NK-92 treated with Interleukin-12 subunit alpha and Interleukin-12 subunit beta, amount 100 ng/mL, for 24 hours (cell line): ENCODE measurements at regions not wholly inside any gene's neighbourhood (a gene's known extent, or its start where the extent isn't known, plus 50 kb on each side); places are given as distances from the start of the nearest gene placed in this dataset.
"Not testable (repeated sequence)": the region's sequence is repeated elsewhere in the genome, so short reads cannot be mapped to it uniquely, and the experiment has no call there.

Source experiments
- DNase-seq: peaks from one replicate; lab custom pipeline; 2025; lab: John Stamatoyannopoulos, UW

GRCh38 chr1:184183919-184184318 is 132.4 kb downstream of the TSEN15 start:
- DNase-seq: no peak

- DNase-seq: not testable (repeated sequence)
These were observed 133.1 kb downstream of the TSEN15 start for GRCh38 chr1:184184614-184185013.

- DNase-seq: no peak
These were observed 133.8 kb downstream of the TSEN15 start for GRCh38 chr1:184185347-184185746.

- no peak for DNase-seq
These were observed 134.6 kb downstream of the TSEN15 start for GRCh38 chr1:184186167-184186566.

GRCh38 chr1:184187097-184187496 is 135.6 kb downstream of the TSEN15 start:
- DNase-seq: no peak

- DNase-seq: no peak
These were observed 136.5 kb downstream of the TSEN15 start for GRCh38 chr1:184188037-184188436.

- DNase-seq: no peak
These were observed 137.8 kb downstream of the TSEN15 start for GRCh38 chr1:184189361-184189760.

GRCh38 chr1:184190616-184191015 is 139.1 kb downstream of the TSEN15 start:
- DNase-seq: no peak

GRCh38 chr1:184191181-184191621 is 139.7 kb downstream of the TSEN15 start:
- no peak for DNase-seq

GRCh38 chr1:184192796-184193195 is 141.3 kb downstream of the TSEN15 start:
- DNase-seq: no peak

- DNase-seq: no peak
These were observed 141.9 kb downstream of the TSEN15 start for GRCh38 chr1:184193451-184193850.

- no peak for DNase-seq
These were observed 142.7 kb downstream of the TSEN15 start for GRCh38 chr1:184194236-184194635.

- not testable (repeated sequence) for DNase-seq
These were observed 144.2 kb downstream of the TSEN15 start for GRCh38 chr1:184195722-184196121.

- DNase-seq: no peak
These were observed 146.3 kb downstream of the TSEN15 start for GRCh38 chr1:184197831-184198230.

GRCh38 chr1:184199036-184199435 is 147.5 kb downstream of the TSEN15 start:
- DNase-seq: no peak

- DNase-seq: no peak
These were observed 148.0 kb downstream of the TSEN15 start for GRCh38 chr1:184199438-184200085.

- DNase-seq: no peak
These were observed 157.1 kb downstream of the TSEN15 start for GRCh38 chr1:184208622-184209021.

GRCh38 chr1:184210031-184210430 is 158.5 kb downstream of the TSEN15 start:
- no peak for DNase-seq

GRCh38 chr1:184210862-184211261 is 159.3 kb downstream of the TSEN15 start:
- DNase-seq: no peak

- no peak for DNase-seq
These were observed 161.3 kb downstream of the TSEN15 start for GRCh38 chr1:184212649-184213314.

GRCh38 chr1:184214128-184214527 is 162.6 kb downstream of the TSEN15 start:
- DNase-seq: no peak

GRCh38 chr1:184215274-184215925 is 163.9 kb downstream of the TSEN15 start:
- no peak for DNase-seq

GRCh38 chr1:184218458-184219075 is 167.0 kb downstream of the TSEN15 start:
- no peak for DNase-seq
